Cardiac septum (tissue), 1 donor: ENCODE measurements at regions not wholly inside any gene's neighbourhood (a gene's known extent, or its start where the extent isn't known, plus 50 kb on each side); places are given as distances from the start of the nearest gene placed in this dataset.
"Not testable (repeated sequence)": the region's sequence is repeated elsewhere in the genome, so short reads cannot be mapped to it uniquely, and the experiment has no call there.

Experiments
- DNase-seq: peaks from one replicate; pipeline ENCODE4 v3.0.0-alpha.2; 2020; ENCODE audit warnings: low spot score
- intact Hi-C: fragments of 100-400 bp; cut with DNase I; formaldehyde crosslinking; loops from one replicate; pipeline ENCODE4 v1.14.0; 2022
- donor health status: DM: no; HTN: no; CAD: no.

- intact Hi-C loops, result no loop called here
- DNase-seq, result no peak
Observed at GRCh38 chr2:53174539-53174938, 593.1 kb upstream of the CHAC2 start.

GRCh38 chr2:53173698-53174455, 593.7 kb upstream of the CHAC2 start:
- no peak for DNase-seq
- intact Hi-C loops, result no loop called here

- intact Hi-C loops, result no loop called here
- DNase-seq, result no peak
Observed at GRCh38 chr2:53173091-53173490, 594.5 kb upstream of the CHAC2 start.

GRCh38 chr2:53170466-53170865, 597.1 kb upstream of the CHAC2 start:
- no peak for DNase-seq
- intact Hi-C loops, result no loop called here

GRCh38 chr2:53167227-53167626, 600.4 kb upstream of the CHAC2 start:
- no peak for DNase-seq
- intact Hi-C loops, result no loop called here

GRCh38 chr2:53150146-53150545, 617.5 kb upstream of the CHAC2 start:
- no peak for DNase-seq
- intact Hi-C loops, result no loop called here

GRCh38 chr2:53148221-53148620, 619.4 kb upstream of the CHAC2 start:
- no peak for DNase-seq
- intact Hi-C loops, result no loop called here

- no peak for DNase-seq
- intact Hi-C loops, result no loop called here
Observed at GRCh38 chr2:53131416-53131815, 636.2 kb upstream of the CHAC2 start.

GRCh38 chr2:53130441-53130943, 637.1 kb upstream of the CHAC2 start:
- intact Hi-C loops, result no loop called here
- no peak for DNase-seq

GRCh38 chr2:53129851-53130250, 637.8 kb upstream of the CHAC2 start:
- intact Hi-C loops, result no loop called here
- DNase-seq, result no peak

- DNase-seq, result no peak
- intact Hi-C loops, result no loop called here
Observed at GRCh38 chr2:53127061-53127650, 640.4 kb upstream of the CHAC2 start.

GRCh38 chr2:53114991-53115390, 652.6 kb upstream of the CHAC2 start:
- intact Hi-C loops, result no loop called here
- DNase-seq, result no peak

GRCh38 chr2:53114582-53114981, 653.0 kb upstream of the CHAC2 start:
- intact Hi-C loops, result no loop called here
- DNase-seq, result no peak

- not testable (repeated sequence) for DNase-seq
Observed at GRCh38 chr2:53112408-53112807, 655.2 kb upstream of the CHAC2 start.

GRCh38 chr2:53111406-53111805, 656.2 kb upstream of the CHAC2 start:
- intact Hi-C loops, result no loop called here

More at GRCh38 chr2:53112408-53112807, 655.2 kb upstream of the CHAC2 start:
- intact Hi-C loops, result not testable (repeated sequence)

GRCh38 chr2:53111004-53111403, 656.6 kb upstream of the CHAC2 start:
- intact Hi-C loops, result no loop called here

More at GRCh38 chr2:53111406-53111805, 656.2 kb upstream of the CHAC2 start:
- DNase-seq, result no peak

GRCh38 chr2:53108246-53108645, 659.4 kb upstream of the CHAC2 start:
- DNase-seq, result no peak
- intact Hi-C loops, result no loop called here

More at GRCh38 chr2:53111004-53111403, 656.6 kb upstream of the CHAC2 start:
- DNase-seq, result no peak

GRCh38 chr2:53104263-53104662, 663.3 kb upstream of the CHAC2 start:
- no peak for DNase-seq

GRCh38 chr2:53103679-53104078, 663.9 kb upstream of the CHAC2 start:
- no peak for DNase-seq
- intact Hi-C loops, result no loop called here

More at GRCh38 chr2:53104263-53104662, 663.3 kb upstream of the CHAC2 start:
- intact Hi-C loops, result no loop called here

- intact Hi-C loops, result no loop called here
- DNase-seq, result no peak
Observed at GRCh38 chr2:53098696-53099078, 668.9 kb upstream of the CHAC2 start.

GRCh38 chr2:53096351-53096750, 671.3 kb upstream of the CHAC2 start:
- intact Hi-C loops, result no loop called here
- DNase-seq, result no peak
